NB4 (cell line): ENCODE measurements at regions not wholly inside any gene's neighbourhood (a gene's known extent, or its start where the extent isn't known, plus 50 kb on each side); places are given as distances from the start of the nearest gene placed in this dataset.

ENCODE experiments used
- CTCF ChIP-seq: IDR thresholded peaks from one replicate; pipeline ENCODE4 v1.5.1; 2012; ENCODE audit warnings: low read depth, low read length
- MAX ChIP-seq: IDR thresholded peaks from 2 replicates; pipeline ENCODE4 v1.6.1; 2011; ENCODE audit warnings: low read depth, low read length

GRCh38 chr13:53336441-53337160, 308.0 kb downstream of the OLFM4 start:
- TF ChIP-seq CTCF = no peak
- TF ChIP-seq MAX = no peak
